Esophagus mucosa (tissue), 1 donor: ENCODE measurements at regions not wholly inside any gene's neighbourhood (a gene's known extent, or its start where the extent isn't known, plus 50 kb on each side); places are given as distances from the start of the nearest gene placed in this dataset.

Experiments
- ATAC-seq: fragments of 200-7000 bp; cut with Tn5 transposase; one replicate; pipeline ENCODE4 v1.9.1; 2020
- donor health status: DM: yes; HTN: yes; CAD: no.

DNA sequence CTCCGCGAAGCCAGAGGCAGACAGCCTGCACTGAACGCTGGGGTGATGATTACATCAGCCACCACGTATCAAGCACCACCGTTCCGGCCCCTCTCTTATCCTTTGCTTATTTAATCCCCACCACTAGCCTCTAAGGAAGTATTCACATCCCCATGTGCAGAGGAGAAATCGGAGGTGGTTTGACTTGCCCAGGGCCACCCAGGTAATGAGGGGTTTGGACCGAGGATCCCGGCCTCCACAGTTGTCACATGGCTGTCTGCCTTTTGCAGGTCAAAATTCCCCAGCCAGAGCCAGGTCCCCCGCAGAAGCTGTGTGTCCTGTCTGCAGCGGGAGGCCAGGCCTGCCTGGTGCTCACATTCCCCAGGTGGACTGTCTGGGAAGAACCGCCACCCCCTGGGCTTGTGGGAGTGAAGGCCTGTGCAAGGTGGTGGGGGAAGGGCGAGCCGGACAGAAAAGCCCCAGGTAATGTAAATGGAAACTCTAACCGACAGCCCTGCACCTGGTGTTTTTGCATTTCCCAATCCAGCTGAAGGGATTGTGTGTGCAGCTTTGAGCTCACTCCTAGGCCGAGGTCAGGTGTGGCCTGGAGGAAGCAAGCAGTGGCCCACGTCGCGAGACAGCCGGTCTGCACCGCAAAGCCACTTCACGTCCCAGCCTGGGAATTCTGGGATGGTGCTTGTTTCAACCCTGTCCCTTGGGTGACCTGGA, 108.5 kb upstream of the ID2 start:
- ATAC-seq: no peak

GRCh38 chr2:8573942-8574195, 108.0 kb upstream of the ID2 start:
- ATAC-seq: no peak

GRCh38 chr2:8574196-8575037, 107.4 kb upstream of the ID2 start:
- ATAC-seq: no peak

DNA sequence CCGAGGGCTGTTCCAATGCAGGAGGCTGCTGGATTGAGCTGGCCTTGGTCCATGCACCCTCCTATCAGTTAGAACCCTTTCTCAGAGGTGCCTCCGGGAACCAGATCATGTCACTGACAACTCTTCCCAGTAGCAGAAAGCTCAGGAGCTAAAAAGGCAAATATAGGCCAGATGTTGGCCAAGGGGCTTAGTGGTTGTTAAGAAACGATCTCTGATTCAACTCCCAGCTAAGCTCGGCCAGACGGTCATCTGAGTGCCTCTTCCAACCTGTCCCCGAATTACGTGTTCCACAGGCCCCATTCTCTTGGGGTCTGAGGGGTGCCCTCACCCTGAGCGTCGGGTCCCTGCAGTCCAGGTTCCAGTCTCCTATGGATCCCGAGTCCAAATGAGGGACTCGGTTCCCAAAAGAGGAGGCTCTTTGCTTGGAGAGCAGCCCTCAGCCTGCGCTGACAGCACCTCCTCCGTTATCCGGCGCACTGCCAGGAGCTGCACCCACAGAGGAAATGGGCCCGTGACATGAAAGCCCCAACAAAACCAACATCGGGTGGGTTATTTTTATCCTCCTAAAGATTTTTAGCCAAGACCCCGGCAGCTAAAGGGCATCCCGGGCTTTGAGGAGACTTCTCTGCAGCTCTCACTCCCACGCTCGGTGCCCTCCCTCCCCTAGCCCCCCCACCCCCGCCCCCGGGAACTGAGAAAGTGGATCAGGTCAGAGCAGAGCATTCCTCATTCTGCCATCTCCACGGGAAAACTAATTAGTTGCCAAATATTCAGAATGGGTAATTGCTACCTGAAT, 106.6 kb upstream of the ID2 start:
- no peak for ATAC-seq

GRCh38 chr2:8575834-8576423, 105.9 kb upstream of the ID2 start:
- ATAC-seq: no peak

GRCh38 chr2:8576525-8577167, 105.2 kb upstream of the ID2 start:
- ATAC-seq: no peak

GRCh38 chr2:8577573-8577972, 104.3 kb upstream of the ID2 start:
- ATAC-seq: no peak

DNA sequence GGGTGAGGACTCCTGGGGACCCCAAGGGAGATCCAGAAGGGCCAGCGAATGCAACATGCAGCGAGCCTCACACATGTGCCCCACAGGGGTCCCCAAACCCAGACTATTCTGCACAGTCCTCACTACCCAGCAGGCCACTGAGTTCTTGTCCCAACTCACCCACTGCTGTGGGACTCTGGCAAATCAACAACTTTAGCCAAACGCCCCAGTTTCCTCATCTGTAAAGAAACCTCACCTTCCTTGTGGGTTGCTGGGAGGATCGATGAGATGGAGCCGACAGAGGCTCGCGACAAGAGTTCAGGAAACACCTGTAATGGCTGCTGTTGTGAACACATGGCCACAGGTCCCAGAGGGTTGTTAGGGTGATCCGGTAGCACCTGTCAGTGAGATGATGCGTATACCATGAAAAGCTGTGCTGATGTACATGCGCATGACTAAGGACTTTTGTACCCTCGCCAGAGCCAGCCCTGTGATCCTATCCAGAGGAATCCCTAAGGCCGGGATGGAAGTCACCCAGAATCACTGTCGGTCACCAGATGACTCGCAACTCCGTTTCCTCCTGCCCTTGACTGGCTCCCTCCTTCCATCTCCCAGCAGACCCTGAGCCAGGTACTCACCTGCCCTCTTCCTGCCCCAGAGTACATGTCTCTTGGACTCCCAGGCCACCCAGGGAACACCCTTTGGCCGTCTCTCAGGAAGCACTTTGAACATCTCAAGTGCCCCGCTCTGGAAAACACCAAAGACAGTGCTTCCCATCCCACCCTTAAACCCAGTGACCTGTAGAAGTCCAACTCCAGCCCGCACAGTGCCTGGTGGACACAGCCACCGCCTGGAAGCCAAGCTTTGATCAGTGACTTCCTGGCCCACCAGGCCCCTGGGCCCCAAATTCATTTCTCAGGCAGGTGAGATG, 103.3 kb upstream of the ID2 start:
- no peak for ATAC-seq

- no peak for ATAC-seq
Observed at GRCh38 chr2:8579485-8580085, 102.3 kb upstream of the ID2 start.

DNA sequence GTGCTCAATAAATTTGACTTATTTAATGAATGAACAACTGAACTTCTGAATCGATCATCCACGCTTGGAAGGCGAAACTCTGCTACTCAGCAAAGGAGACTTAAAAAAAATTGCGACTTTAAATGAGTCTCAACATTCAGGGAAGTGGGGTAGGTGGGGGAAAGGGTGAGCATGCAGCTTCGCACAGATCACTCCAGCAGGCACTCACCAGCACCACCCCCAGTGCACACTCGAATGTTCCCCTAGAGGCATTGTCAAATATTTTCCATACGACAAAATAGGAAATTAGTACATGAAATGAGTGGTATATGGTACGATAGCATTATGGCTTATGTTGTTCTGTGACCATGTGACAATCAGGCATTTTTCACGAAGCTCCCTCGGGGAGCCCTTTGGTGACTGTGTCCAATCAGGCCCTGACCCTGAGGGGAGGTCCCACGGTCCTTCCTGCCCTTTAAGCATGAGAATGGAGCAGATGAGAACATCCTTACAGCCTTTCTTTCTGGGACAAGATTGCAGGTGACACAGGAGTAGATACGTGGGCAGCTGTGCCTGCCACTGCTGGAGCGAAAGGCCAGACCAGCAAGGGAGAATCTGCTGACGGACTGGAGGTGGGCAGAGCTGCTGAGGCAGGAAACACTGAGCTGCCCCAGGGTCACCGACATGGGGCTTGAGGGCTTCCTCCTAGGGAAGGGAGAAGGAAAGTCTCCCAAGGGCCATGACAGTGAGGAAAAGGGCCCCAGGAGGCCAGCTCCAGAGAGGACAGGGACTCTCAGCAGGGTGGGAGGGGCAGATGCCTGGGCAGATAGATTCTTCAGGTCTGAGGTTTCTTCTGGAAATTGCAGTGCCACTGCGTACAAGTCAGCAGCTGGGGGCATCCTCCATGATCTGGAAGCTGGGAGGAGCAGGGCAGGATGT, 101.3 kb upstream of the ID2 start:
- no peak for ATAC-seq

GRCh38 chr2:8581234-8581561, 100.7 kb upstream of the ID2 start:
- ATAC-seq: no peak

DNA sequence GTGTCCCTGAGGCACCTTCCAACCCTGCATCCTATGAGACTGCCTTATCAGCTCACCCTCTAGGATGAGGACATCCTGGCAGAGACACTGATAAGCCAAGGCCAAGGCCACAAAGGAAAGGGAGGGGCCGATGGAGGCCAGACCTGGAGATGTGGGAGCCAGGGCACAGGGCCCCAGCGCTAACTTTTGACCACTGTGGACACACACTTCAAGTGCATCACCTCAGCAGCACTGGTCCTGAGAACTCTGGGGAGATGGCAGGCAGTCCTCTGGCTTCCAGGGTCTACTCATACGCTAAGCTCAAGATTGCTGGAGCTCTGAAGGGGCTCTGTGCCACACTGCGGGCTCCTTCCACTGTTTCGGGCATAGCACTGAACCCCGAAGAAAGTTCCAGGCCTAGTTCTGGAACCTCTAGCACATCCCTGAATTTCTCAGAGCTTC, 100.2 kb upstream of the ID2 start:
- ATAC-seq: no peak

DNA sequence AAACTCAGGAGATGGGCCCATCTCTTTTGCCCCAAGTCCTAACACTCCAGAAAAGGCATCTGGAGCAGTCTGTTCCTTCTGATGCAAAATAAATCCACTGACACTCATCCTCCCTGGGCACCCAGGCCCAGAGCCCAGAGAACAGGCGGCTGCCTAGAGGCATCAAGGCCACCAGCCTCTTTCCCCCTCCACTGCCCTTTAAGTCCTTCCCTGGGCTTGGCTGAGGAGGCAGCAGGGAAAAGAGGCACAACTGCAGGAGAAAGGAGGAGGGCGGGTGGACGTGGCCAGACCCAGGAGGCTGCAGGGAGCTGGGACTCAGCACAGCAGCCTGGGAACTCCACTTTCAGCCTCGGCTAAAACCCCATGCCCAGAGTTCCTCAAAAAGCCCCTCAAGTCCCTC, 99.7 kb upstream of the ID2 start:
- no peak for ATAC-seq

DNA sequence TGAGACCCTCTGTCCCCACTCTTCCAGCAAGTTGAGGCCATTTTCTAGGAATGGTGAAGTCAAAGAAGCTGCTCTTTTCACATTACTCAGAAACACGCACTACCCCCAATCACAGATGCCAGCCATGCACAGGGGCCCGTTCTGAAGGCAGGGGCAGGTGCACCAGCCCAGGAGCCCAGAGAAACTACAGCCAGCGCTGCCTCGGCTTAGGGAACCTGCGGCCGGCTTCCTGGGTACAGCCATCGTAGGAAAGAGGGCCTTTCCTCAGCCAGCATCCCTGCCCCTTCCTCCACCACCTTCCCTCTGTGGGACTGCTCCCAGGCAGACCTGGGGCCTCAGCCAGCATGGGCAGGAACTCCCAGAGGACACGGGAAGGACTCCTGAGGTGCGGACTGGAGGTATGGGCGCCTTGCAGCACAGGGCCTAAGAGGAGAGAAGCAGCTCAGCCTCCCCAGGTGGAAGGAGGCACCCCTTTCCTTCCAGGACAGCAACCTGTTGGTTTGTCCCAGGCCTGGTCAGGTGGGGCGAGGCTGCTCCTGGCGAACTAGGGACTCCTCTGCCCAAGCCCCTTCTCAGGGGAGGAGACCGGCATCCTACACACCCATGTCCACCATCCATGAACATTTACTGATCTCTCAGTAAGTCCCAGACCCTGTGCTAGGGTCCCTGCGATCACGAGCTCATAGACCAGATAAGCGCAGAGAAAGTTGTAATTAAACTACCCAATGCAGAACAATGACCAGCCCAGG, 99.0 kb upstream of the ID2 start:
- no peak for ATAC-seq

DNA sequence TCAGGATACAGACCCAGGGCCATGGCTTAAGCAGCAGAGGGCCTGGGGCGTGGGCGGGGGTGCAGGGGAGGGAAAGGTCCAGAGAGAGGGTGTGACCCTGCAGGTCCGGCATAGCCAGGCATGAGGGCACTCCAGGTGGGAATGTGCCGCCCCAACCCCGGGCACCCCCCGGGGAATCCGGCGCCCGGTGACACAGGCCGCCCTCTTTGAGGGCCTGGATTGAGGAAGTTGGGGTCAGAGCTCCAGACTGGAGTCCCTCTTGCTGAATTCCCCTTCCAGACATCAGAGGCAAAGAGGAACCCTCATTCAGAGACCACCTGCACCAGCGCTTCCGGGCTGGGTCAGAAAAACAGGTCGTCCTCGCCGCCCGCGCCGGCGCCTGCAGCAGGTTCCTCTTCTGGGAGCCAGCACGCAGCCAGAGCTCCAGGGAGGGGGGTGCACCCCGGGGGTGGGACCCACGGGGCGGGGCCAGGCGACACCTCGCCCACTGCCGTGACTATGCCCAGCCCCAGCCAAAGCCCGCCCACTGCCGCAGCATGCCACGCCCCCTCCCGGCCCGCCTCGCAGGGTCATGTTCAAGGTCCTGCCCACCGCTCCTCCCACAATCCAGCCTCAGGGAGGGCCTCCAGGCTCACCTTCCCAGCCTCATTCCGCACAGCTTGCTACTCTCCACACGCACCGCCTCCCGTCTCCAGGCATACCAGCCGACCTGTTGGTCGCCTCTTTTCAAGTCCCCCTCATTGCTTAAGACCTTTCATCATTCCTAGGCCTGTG, 98.3 kb upstream of the ID2 start:
- ATAC-seq: peak; percentile 99

DNA sequence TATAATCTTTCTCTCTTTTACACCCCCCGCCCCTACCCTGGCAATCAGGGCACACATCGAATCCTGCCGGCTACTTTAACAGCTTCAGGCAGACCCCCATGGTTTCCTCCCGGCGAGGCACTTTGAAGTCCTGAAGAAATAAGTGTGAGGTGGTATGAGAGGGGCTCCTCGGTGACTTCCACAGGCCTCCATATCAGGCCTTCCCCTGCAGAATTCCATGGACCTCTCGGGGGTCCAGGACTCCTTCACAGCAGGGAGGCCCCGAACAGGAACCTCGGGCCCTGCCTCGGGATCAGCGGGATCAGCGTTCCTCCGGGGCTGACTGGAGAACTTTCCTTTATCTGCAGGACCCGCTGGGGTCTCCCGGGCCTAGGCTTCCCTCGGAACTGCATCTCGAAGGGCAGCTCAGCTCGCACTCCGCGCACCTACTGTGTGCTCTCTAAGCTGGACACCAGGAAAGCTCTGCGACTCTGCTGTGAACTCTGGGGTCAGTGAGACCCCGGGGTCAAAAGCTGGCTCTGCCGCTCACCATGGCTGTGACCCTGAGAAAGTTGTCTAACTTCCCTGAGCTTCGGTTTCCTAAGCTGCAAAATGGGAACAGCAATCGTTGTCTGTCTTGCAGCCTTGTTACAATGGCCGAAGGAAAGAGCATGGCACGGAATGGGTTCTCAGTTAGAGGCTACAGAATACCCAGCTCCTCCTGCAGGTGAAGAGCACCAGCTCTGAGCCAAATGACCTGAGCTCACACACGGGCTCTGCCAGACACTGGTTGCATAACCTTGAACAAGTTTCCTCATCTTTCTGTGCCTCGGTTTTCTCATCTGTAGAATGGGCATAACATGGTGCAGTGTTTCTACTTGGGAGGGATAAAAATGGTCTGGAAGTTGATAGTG, 97.4 kb upstream of the ID2 start:
- ATAC-seq: no peak

DNA sequence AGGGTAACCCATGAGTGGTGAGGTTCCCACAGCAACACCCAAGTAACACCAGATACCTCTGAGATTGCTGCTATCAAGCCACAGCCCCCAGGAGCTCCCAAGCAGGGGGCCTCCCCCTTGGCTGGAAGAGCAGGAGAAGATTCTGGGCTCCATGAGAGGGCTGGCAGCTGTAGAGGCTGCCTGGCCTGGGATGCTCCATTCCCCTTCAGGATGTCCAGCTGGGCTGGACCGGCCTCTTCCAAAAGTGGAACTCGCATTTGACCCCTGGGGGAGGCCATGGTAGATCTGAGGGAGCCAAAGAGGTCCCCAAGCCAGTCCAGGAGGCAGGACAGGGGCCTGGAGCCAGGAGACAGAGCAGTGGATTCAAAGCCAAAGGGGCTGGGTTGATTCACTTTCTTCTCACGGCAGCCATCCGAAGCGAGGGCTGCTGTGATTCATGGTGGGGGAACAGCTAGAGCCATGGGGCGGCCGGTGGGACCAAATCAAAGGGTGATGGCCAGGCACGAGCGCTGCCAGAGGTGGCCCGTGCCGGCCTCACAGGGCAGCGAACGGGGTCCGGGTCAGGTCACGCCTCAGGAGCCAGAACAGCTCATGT, 95.3 kb upstream of the ID2 start:
- ATAC-seq: no peak
